ENCODE measurements at regions not wholly inside any gene's neighbourhood (a gene's known extent, or its start where the extent isn't known, plus 50 kb on each side); places are given as distances from the start of the nearest gene placed in this dataset.

GRCh38 chr22:48486134-48486532 is 1341.5 kb downstream of the BRD1 start:
- TF ChIP-seq POLR2A (IDR thresholded peaks at IDR 0.05; ENCODE audit: low read depth, low read length) (no peak), SPI1 (IDR thresholded peaks at IDR 0.05; ENCODE audit: low read depth, low read length) (no peak), POLR2AphosphoS5 (IDR thresholded peaks at IDR 0.05; ENCODE audit: low read depth, low read length) (no peak), PAX5 (IDR thresholded peaks at IDR 0.05; ENCODE audit: insufficient read depth, low read length, severe bottlenecking) (no peak), TAF1 (IDR thresholded peaks at IDR 0.05; ENCODE audit: low read depth, low read length) (no peak), POU2F2 (IDR thresholded peaks at IDR 0.05; ENCODE audit: low read depth, low read length) (no peak)

All from GM12891 (cell line).